Astrocyte (in vitro differentiated cells and primary cell): ENCODE measurements at regions not wholly inside any gene's neighbourhood (a gene's known extent, or its start where the extent isn't known, plus 50 kb on each side); places are given as distances from the start of the nearest gene placed in this dataset.

ENCODE experiments used
- CTCF ChIP-seq: IDR thresholded peaks from 2 replicates; pipeline ENCODE4 v1.5.1; 2011; ENCODE audit warnings: low read depth, mild to moderate bottlenecking, inconsistent platforms, low read length, moderate library complexity; ENCODE audit not compliant: insufficient read depth
- EZH2 ChIP-seq: IDR thresholded peaks from 2 replicates; pipeline ENCODE4 v1.6.1; 2012; ENCODE audit warnings: mild to moderate bottlenecking, low read length, inconsistent platforms; ENCODE audit not compliant: insufficient read depth

- TF ChIP-seq CTCF (no peak), EZH2 (no peak)
These were observed 414.5 kb downstream of the BRD1 start for GRCh38 chr22:49413146-49413545.
